ENCODE measurements at regions not wholly inside any gene's neighbourhood (a gene's known extent, or its start where the extent isn't known, plus 50 kb on each side); places are given as distances from the start of the nearest gene placed in this dataset.
A peak's percentile ranks its signal among the peaks of the same experiment; 100 is the strongest.

- TF ChIP-seq KAT7 (CRISPR knock-in tag; IDR thresholded peaks at IDR 0.05; ENCODE audit: borderline replicate concordance), result no peak
- TF ChIP-seq E2F1 (CRISPR knock-in tag; IDR thresholded peaks at IDR 0.05), result no peak
- no peak for TF ChIP-seq MYBL2 (CRISPR knock-in tag; IDR thresholded peaks at IDR 0.05)
- TF ChIP-seq JUN (CRISPR knock-in tag; IDR thresholded peaks at IDR 0.05), result no peak
- TF ChIP-seq USF1 (CRISPR knock-in tag; IDR thresholded peaks at IDR 0.05), result no peak
- no peak for TF ChIP-seq OVOL2 (CRISPR knock-in tag; IDR thresholded peaks at IDR 0.05; ENCODE audit: borderline replicate concordance)
- no peak for TF ChIP-seq MXD4 (CRISPR knock-in tag; IDR thresholded peaks at IDR 0.05; ENCODE audit: borderline replicate concordance)
- no peak for TF ChIP-seq CBFB (CRISPR knock-in tag; IDR thresholded peaks at IDR 0.05; ENCODE audit: low read depth)
- TF ChIP-seq ATF2 (CRISPR knock-in tag; IDR thresholded peaks at IDR 0.05; ENCODE audit: borderline replicate concordance, low read depth), result no peak
- no peak for TF ChIP-seq ZNF396 (CRISPR knock-in tag; IDR thresholded peaks at IDR 0.05; ENCODE audit: borderline replicate concordance)
- no peak for TF ChIP-seq FOXP1 (CRISPR knock-in tag; IDR thresholded peaks at IDR 0.05; ENCODE audit: borderline replicate concordance)
- TF ChIP-seq FOXK1 (CRISPR knock-in tag; IDR thresholded peaks at IDR 0.05), result no peak
- no peak for TF ChIP-seq ZNF416 (CRISPR knock-in tag; IDR thresholded peaks at IDR 0.05)
Measured at GRCh38 chr2:12928775-12929401, 212.2 kb downstream of the TRIB2 start (continued).

- peaks cover 9% of the 10 kb centered on the region for H3K36me3 Mint-ChIP-seq
- ChIA-PET POLR2A (no interaction called here), CTCF (interaction anchor here (1.0 to 3.8 kb wide), 6 partner anchors 77 to 1101 kb away, joined by 3 to 15 read pairs (median 3); partner anchors contain the start of gene TRIB2)
- H3K27ac Mint-ChIP-seq, result no peak overlapping the region
- peaks cover 3% of the 10 kb centered on the region for H3K27me3 Mint-ChIP-seq (ENCODE audit: low read depth)
- ATAC-seq, result 0 out of 2 replicates have a peak, but pooled peaks have one; percentile 23
- DNase-seq (ENCODE audit: low spot score), result no peak
- TF ChIP-seq RORB (CRISPR knock-in tag; IDR thresholded peaks at IDR 0.05), result no peak
- no peak for TF ChIP-seq CREM (CRISPR knock-in tag; IDR thresholded peaks at IDR 0.05)
- no peak for TF ChIP-seq NFATC4 (CRISPR knock-in tag; IDR thresholded peaks at IDR 0.05)
- TF ChIP-seq ZNF219 (CRISPR knock-in tag; IDR thresholded peaks at IDR 0.05; ENCODE audit: borderline replicate concordance), result no peak
- TF ChIP-seq KAT7 (CRISPR knock-in tag; IDR thresholded peaks at IDR 0.05; ENCODE audit: borderline replicate concordance), result no peak
- no peak for TF ChIP-seq ZBTB21 (CRISPR knock-in tag; IDR thresholded peaks at IDR 0.05; ENCODE audit: borderline replicate concordance)
- TF ChIP-seq CBFB (CRISPR knock-in tag; IDR thresholded peaks at IDR 0.05; ENCODE audit: low read depth), result no peak
- TF ChIP-seq FOXK1 (CRISPR knock-in tag; IDR thresholded peaks at IDR 0.05), result no peak
- TF ChIP-seq STAT6 (CRISPR knock-in tag; conservative IDR thresholded peaks at IDR 0.05; ENCODE audit: low read depth), result no peak
- no peak overlapping the region for H3K4me3 Mint-ChIP-seq
- H3K9me3 Mint-ChIP-seq, result peaks cover 6% of the 10 kb centered on the region
- peaks cover 28% of the 10 kb centered on the region for H3K4me1 Mint-ChIP-seq
Measured at GRCh38 chr2:12929758-12930157, 213.0 kb downstream of the TRIB2 start.

All from WTC11 (cell line).